ENCODE measurements at regions not wholly inside any gene's neighbourhood (a gene's known extent, or its start where the extent isn't known, plus 50 kb on each side); places are given as distances from the start of the nearest gene placed in this dataset.
"Not testable (repeated sequence)": the region's sequence is repeated elsewhere in the genome, so short reads cannot be mapped to it uniquely, and the experiment has no call there.

- Histone ChIP-seq H3K36me3 (no peaks in the 10 kb centered on the region), H3K27me3 (replicated peaks) (peaks cover 8% of the 10 kb centered on the region), H3K4me1 (replicated peaks) (no peaks in the 10 kb centered on the region), H3K9me3 (replicated peaks) (no peaks in the 10 kb centered on the region), H3K4me3 (no peak overlapping the region), H3K27ac (no peak overlapping the region)
- no peak for DNase-seq (ENCODE audit: low read depth in 1 of 2, low spot score in 2 of 2)
These were observed 152.0 kb downstream of the EVA1A start for GRCh38 chr2:75408771-75409170.

GRCh38 chr2:75407038-75407530 lies 153.7 kb downstream of the EVA1A start:
- no peaks in the 10 kb centered on the region for H3K36me3 ChIP-seq
- no peaks in the 10 kb centered on the region for H3K9me3 ChIP-seq (replicated peaks)
- no peak overlapping the region for H3K27ac ChIP-seq
- no peaks in the 10 kb centered on the region for H3K4me1 ChIP-seq (replicated peaks)
- no peak for DNase-seq (ENCODE audit: low read depth in 1 of 2, low spot score in 2 of 2)
- peaks cover 8% of the 10 kb centered on the region for H3K27me3 ChIP-seq (replicated peaks)
- H3K4me3 ChIP-seq = no peak overlapping the region

- no peak for DNase-seq (ENCODE audit: low read depth in 1 of 2, low spot score in 2 of 2)
- H3K27ac ChIP-seq = no peak overlapping the region
- no peaks in the 10 kb centered on the region for H3K9me3 ChIP-seq (replicated peaks)
These were observed 154.6 kb downstream of the EVA1A start for GRCh38 chr2:75406131-75406581.

GRCh38 chr2:75405000-75405399 lies 155.7 kb downstream of the EVA1A start:
- Histone ChIP-seq H3K9me3 (replicated peaks) (no peaks in the 10 kb centered on the region), H3K27ac (no peak overlapping the region), H3K4me3 (no peak overlapping the region), H3K36me3 (no peaks in the 10 kb centered on the region), H3K27me3 (replicated peaks) (peaks cover 6% of the 10 kb centered on the region), H3K4me1 (replicated peaks) (no peaks in the 10 kb centered on the region)
- no peak for DNase-seq (ENCODE audit: low read depth in 1 of 2, low spot score in 2 of 2)

More at GRCh38 chr2:75406131-75406581, 154.6 kb downstream of the EVA1A start:
- no peaks in the 10 kb centered on the region for H3K36me3 ChIP-seq
- H3K4me1 ChIP-seq (replicated peaks) = no peaks in the 10 kb centered on the region
- H3K27me3 ChIP-seq (replicated peaks) = peaks cover 6% of the 10 kb centered on the region
- H3K4me3 ChIP-seq = no peak overlapping the region

- no peaks in the 10 kb centered on the region for H3K36me3 ChIP-seq
- no peaks in the 10 kb centered on the region for H3K9me3 ChIP-seq (replicated peaks)
- peaks cover 6% of the 10 kb centered on the region for H3K27me3 ChIP-seq (replicated peaks)
- DNase-seq (ENCODE audit: low read depth in 1 of 2, low spot score in 2 of 2) = peak in 1 of 2 experiments; percentile 52
- no peak overlapping the region for H3K4me3 ChIP-seq
- no peaks in the 10 kb centered on the region for H3K4me1 ChIP-seq (replicated peaks)
- H3K27ac ChIP-seq = no peak overlapping the region
These were observed 156.7 kb downstream of the EVA1A start for GRCh38 chr2:75403991-75404428.

GRCh38 chr2:75396314-75396713 lies 164.4 kb downstream of the EVA1A start:
- Histone ChIP-seq H3K4me1 (replicated peaks) (no peaks in the 10 kb centered on the region), H3K9me3 (replicated peaks) (no peaks in the 10 kb centered on the region), H3K36me3 (no peaks in the 10 kb centered on the region), H3K27ac (no peak overlapping the region), H3K27me3 (replicated peaks) (0 out of 2 replicates have a peak, but pooled peaks cover 3% of the 10 kb centered on the region), H3K4me3 (no peak overlapping the region)
- no peak for DNase-seq (ENCODE audit: low read depth in 1 of 2, low spot score in 2 of 2)

GRCh38 chr2:75394764-75395163 lies 166.0 kb downstream of the EVA1A start:
- H3K27me3 ChIP-seq (replicated peaks); H3K9me3 ChIP-seq (replicated peaks); H3K4me1 ChIP-seq (replicated peaks); H3K4me3 ChIP-seq; DNase-seq (ENCODE audit: low read depth in 1 of 2, low spot score in 2 of 2); H3K27ac ChIP-seq; H3K36me3 ChIP-seq: not testable (repeated sequence)

- no peak overlapping the region for H3K4me3 ChIP-seq
- no peaks in the 10 kb centered on the region for H3K27me3 ChIP-seq (replicated peaks)
- no peak for DNase-seq (ENCODE audit: low read depth in 1 of 2, low spot score in 2 of 2)
- no peaks in the 10 kb centered on the region for H3K36me3 ChIP-seq
- no peak overlapping the region for H3K27ac ChIP-seq
- H3K9me3 ChIP-seq (replicated peaks) = no peaks in the 10 kb centered on the region; the same call in none of the 2 replicates
- H3K4me1 ChIP-seq (replicated peaks) = no peaks in the 10 kb centered on the region
These were observed 170.6 kb downstream of the EVA1A start for GRCh38 chr2:75390169-75390568.

GRCh38 chr2:75389271-75389670 lies 171.5 kb downstream of the EVA1A start:
- H3K4me3 ChIP-seq = no peak overlapping the region
- 0 out of 2 replicates have a peak, but pooled peaks cover 5% of the 10 kb centered on the region for H3K27me3 ChIP-seq (replicated peaks)
- no peaks in the 10 kb centered on the region for H3K36me3 ChIP-seq
- no peaks in the 10 kb centered on the region; the same call in none of the 2 replicates for H3K9me3 ChIP-seq (replicated peaks)
- no peaks in the 10 kb centered on the region for H3K4me1 ChIP-seq (replicated peaks)
- DNase-seq (ENCODE audit: low read depth in 1 of 2, low spot score in 2 of 2) = no peak
- H3K27ac ChIP-seq = no peak overlapping the region

- DNase-seq (ENCODE audit: low read depth in 1 of 2, low spot score in 2 of 2) = no peak
- Histone ChIP-seq H3K36me3 (no peaks in the 10 kb centered on the region), H3K4me3 (no peak overlapping the region), H3K27me3 (replicated peaks) (0 out of 2 replicates have a peak, but pooled peaks cover 6% of the 10 kb centered on the region), H3K27ac (no peak overlapping the region), H3K9me3 (replicated peaks) (no peaks in the 10 kb centered on the region), H3K4me1 (replicated peaks) (no peaks in the 10 kb centered on the region)
These were observed 179.7 kb downstream of the EVA1A start for GRCh38 chr2:75381032-75381431.

GRCh38 chr2:75379476-75380210 lies 180.3 kb upstream of the TACR1 start:
- H3K4me3 ChIP-seq = no peak overlapping the region
- H3K36me3 ChIP-seq = no peaks in the 10 kb centered on the region
- no peaks in the 10 kb centered on the region for H3K9me3 ChIP-seq (replicated peaks)
- DNase-seq (ENCODE audit: low read depth in 1 of 2, low spot score in 2 of 2) = no peak
- 0 out of 2 replicates have a peak, but pooled peaks cover 5% of the 10 kb centered on the region for H3K27me3 ChIP-seq (replicated peaks)
- no peak overlapping the region for H3K27ac ChIP-seq
- H3K4me1 ChIP-seq (replicated peaks) = no peaks in the 10 kb centered on the region

- Histone ChIP-seq H3K36me3 (no peaks in the 10 kb centered on the region), H3K9me3 (replicated peaks) (no peaks in the 10 kb centered on the region), H3K4me1 (replicated peaks) (no peaks in the 10 kb centered on the region), H3K27me3 (replicated peaks) (no peaks in the 10 kb centered on the region), H3K4me3 (no peak overlapping the region), H3K27ac (no peak overlapping the region)
- DNase-seq (ENCODE audit: low read depth in 1 of 2, low spot score in 2 of 2) = no peak
These were observed 176.6 kb upstream of the TACR1 start for GRCh38 chr2:75375646-75376582.

GRCh38 chr2:75374414-75374957 lies 175.2 kb upstream of the TACR1 start:
- H3K27me3 ChIP-seq (replicated peaks); H3K4me3 ChIP-seq; H3K36me3 ChIP-seq; H3K9me3 ChIP-seq (replicated peaks); H3K27ac ChIP-seq; H3K4me1 ChIP-seq (replicated peaks): not testable (repeated sequence)
- peak; percentile 14 to 53 for DNase-seq (ENCODE audit: low read depth in 1 of 2, low spot score in 2 of 2)

All from SJSA1 (cell line).